Adrenal gland (tissue), 5 donors: ENCODE measurements at regions not wholly inside any gene's neighbourhood (a gene's known extent, or its start where the extent isn't known, plus 50 kb on each side); places are given as distances from the start of the nearest gene placed in this dataset.

Source experiments
- CTCF ChIP-seq, 6 experiments: fragments of 450-650 bp in 4 of 6; fragments of 200-600 bp in 2 of 6; sonication (generic) in 1 of 6; IDR thresholded peaks; 1 replicate in 5 of 6; 2 replicates in 1 of 6; pipeline versions ENCODE4 v1.5.1 to v1.8.0; 2016 to 2021; ENCODE audit warnings: antibody characterized with exemption in 6 of 6, mild to moderate bottlenecking in 2 of 6, moderate library complexity in 1 of 6
- POLR2A ChIP-seq, 2 donors: fragments of 450-650 bp; IDR thresholded peaks; one replicate each; pipeline ENCODE4 v1.6.1; 2017; ENCODE audit warnings: antibody characterized with exemption in 2 of 2, mild to moderate bottlenecking in 2 of 2, moderate library complexity in 1 of 2
- donor health status: DM: no; HTN: no; CAD: no.

DNA sequence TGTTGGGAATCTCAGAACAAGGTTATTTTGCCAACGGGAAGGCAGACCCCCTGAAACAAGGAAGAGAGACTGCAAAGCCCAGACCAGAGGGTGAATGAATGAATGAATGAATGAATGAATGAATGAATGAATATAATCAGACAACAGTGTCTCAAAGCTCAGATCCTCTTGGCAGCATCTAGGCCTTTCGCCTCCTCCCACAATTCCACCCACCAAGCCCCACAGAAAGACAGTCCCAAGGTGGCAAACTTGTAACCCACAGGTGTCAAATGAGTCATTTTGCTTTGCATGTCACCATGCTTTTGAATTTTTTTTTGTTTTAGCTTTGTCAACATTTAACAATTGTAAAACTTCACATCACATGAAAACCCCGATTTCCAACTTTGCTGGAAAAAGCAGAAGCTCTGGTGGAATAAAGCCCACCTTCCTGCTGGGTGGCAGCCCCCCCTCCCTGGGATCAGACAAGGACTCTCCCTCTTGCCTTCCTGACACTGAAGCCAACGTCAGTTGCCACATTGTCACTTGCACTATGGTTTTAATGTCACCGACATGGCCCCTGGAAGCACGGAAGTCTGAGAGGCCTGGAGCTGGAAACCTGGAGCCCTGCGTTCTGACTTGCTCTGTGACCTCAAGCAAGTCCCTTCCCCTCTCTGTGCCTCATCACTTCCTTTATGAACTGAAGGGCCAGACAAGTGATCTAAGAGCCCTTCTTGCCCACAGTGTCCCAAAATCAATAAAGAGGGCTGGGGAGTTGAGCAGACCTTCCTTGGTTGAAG lies 134.6 kb upstream of the RUNX3 start:
- no peak for TF ChIP-seq POLR2A (IDR thresholded peaks at IDR 0.05)
- TF ChIP-seq CTCF (IDR thresholded peaks at IDR 0.05), result no peak
